ENCODE measurements at regions not wholly inside any gene's neighbourhood (a gene's known extent, or its start where the extent isn't known, plus 50 kb on each side); places are given as distances from the start of the nearest gene placed in this dataset.

DNA sequence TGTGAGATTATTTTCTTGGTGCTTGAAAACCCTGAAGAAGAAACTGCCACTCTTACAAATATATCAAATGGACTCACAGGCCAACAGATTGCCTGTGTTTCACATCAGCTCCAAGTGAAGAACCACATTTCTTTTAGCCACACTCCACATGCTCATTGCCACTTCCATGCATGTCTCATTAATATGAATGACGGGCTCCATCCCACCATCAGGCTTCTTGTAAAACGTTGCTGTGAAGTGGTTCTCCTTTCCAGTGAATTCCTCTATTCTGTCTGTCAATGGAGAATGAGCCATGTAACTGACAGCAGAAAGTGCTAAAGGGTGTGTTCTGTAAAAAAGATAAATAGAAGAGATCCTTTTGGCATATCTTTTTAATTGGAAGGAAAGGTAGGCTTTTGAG is 188.2 kb upstream of the RMST start:
- TF ChIP-seq, protein P1, sequence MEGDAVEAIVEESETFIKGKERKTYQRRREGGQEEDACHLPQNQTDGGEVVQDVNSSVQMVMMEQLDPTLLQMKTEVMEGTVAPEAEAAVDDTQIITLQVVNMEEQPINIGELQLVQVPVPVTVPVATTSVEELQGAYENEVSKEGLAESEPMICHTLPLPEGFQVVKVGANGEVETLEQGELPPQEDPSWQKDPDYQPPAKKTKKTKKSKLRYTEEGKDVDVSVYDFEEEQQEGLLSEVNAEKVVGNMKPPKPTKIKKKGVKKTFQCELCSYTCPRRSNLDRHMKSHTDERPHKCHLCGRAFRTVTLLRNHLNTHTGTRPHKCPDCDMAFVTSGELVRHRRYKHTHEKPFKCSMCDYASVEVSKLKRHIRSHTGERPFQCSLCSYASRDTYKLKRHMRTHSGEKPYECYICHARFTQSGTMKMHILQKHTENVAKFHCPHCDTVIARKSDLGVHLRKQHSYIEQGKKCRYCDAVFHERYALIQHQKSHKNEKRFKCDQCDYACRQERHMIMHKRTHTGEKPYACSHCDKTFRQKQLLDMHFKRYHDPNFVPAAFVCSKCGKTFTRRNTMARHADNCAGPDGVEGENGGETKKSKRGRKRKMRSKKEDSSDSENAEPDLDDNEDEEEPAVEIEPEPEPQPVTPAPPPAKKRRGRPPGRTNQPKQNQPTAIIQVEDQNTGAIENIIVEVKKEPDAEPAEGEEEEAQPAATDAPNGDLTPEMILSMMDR (IDR thresholded peaks at IDR 0.05) = no peak
- no peak for TF ChIP-seq POLR2A (IDR thresholded peaks at IDR 0.05)
- TF ChIP-seq POLR2AphosphoS5 (IDR thresholded peaks at IDR 0.05) = no peak

All from prostate gland (tissue), 2 donors.